GM12892 (cell line): ENCODE measurements at regions not wholly inside any gene's neighbourhood (a gene's known extent, or its start where the extent isn't known, plus 50 kb on each side); places are given as distances from the start of the nearest gene placed in this dataset.

ENCODE experiments used
- POLR2A ChIP-seq: IDR thresholded peaks from 2 replicates; pipeline ENCODE4 v1.6.1; 2011; ENCODE audit warnings: low read depth, low read length, control low read depth
- POLR2AphosphoS5 ChIP-seq: IDR thresholded peaks from 2 replicates; pipeline ENCODE4 v1.6.1; 2011; ENCODE audit warnings: low read depth, low read length, control low read depth

- TF ChIP-seq POLR2A (no peak), POLR2AphosphoS5 (no peak)
Measured at GRCh38 chr5:21165344-21165743, 1177.3 kb upstream of the CDH18 start.
